Gastroesophageal sphincter (tissue), 4 donors: ENCODE measurements at regions not wholly inside any gene's neighbourhood (a gene's known extent, or its start where the extent isn't known, plus 50 kb on each side); places are given as distances from the start of the nearest gene placed in this dataset.

Experiments used
- ATAC-seq: fragments of 150-250 bp; one replicate; pipeline ENCODE4 v1.9.1; 2016; ENCODE audit warnings: mild to moderate bottlenecking, moderate library complexity
- H3K27ac ChIP-seq, 4 donors: fragments of 200-600 bp; sonication (generic) in 3 of 4; 1 replicate in 3 of 4; 2 replicates in 1 of 4; pipeline ENCODE4 v1.5.1; 2016 to 2019
- H3K27me3 ChIP-seq: fragments of 200-600 bp; sonication (generic); one replicate; pipeline ENCODE4 v1.5.1; 2019
- H3K36me3 ChIP-seq, 2 donors: fragments of 200-600 bp; sonication (generic); one replicate each; pipeline ENCODE4 v1.5.1; 2019; ENCODE audit warnings: control low read depth in 1 of 2
- H3K4me1 ChIP-seq, 3 donors: fragments of 200-600 bp; sonication (generic); 1 replicate in 2 of 3; 2 replicates in 1 of 3; pipeline ENCODE4 v1.5.1; 2016 to 2019; ENCODE audit warnings: control low read depth in 2 of 3
- H3K4me3 ChIP-seq, 2 donors: fragments of 200-600 bp; sonication (generic); one replicate each; pipeline ENCODE4 v1.5.1; 2019; ENCODE audit warnings: mild to moderate bottlenecking in 1 of 2, moderate library complexity in 1 of 2
- H3K9me3 ChIP-seq, 3 donors: fragments of 200-600 bp; sonication (generic); one replicate each; pipeline ENCODE4 v1.5.1; 2017 to 2019; ENCODE audit warnings: control low read depth in 2 of 3
- CTCF ChIP-seq, 4 experiments: fragments of 200-600 bp in 2 of 4; fragments of 450-650 bp in 2 of 4; sonication (generic) in 1 of 4; IDR thresholded peaks; one replicate each; pipeline ENCODE4 v1.5.1; 2017 to 2019; ENCODE audit warnings: antibody characterized with exemption in 4 of 4, mild to moderate bottlenecking in 2 of 4, moderate library complexity in 2 of 4
- EP300 ChIP-seq: sonication (generic); formaldehyde crosslinking; IDR thresholded peaks from one replicate; pipeline ENCODE4 v1.6.1; 2017; ENCODE audit warnings: antibody characterized with exemption, mild to moderate bottlenecking
- POLR2A ChIP-seq, 2 donors: fragments of 450-650 bp; IDR thresholded peaks; one replicate each; pipeline ENCODE4 v1.6.1; 2017; ENCODE audit warnings: antibody characterized with exemption in 2 of 2, mild to moderate bottlenecking in 2 of 2, moderate library complexity in 1 of 2
- POLR2AphosphoS5 ChIP-seq: sonication (generic); formaldehyde crosslinking; IDR thresholded peaks from one replicate; pipeline ENCODE4 v1.6.1; 2017; ENCODE audit warnings: antibody characterized with exemption
- WGBS, 2 donors: methylation state at CpG; one replicate each; pipeline ENCODE4 v1.1.5; 2018; ENCODE audit warnings: low coverage in 1 of 2; 5-methylcytosine and 5-hydroxymethylcytosine counted together

GRCh38 chr4:152206185-152206584 is 329.7 kb downstream of the FBXW7 start:
- Histone ChIP-seq H3K36me3 (no peaks in the 10 kb centered on the region), H3K27ac (no peak overlapping the region), H3K4me1 (no peaks in the 10 kb centered on the region), H3K4me3 (no peak overlapping the region), H3K27me3 (peaks cover 10% of the 10 kb centered on the region), H3K9me3 (no peaks in the 10 kb centered on the region)
- no peak for TF ChIP-seq POLR2A (IDR thresholded peaks at IDR 0.05)
- TF ChIP-seq EP300 = no peak
- TF ChIP-seq POLR2AphosphoS5 = no peak
- no peak for TF ChIP-seq CTCF (IDR thresholded peaks at IDR 0.05)
- 34 to 56% methylated on average over 4 to 5 of the region's 5 CpGs for WGBS, 2 donors
- ATAC-seq = no peak

- H3K27ac ChIP-seq = no peak overlapping the region
- H3K27me3 ChIP-seq = no peaks in the 10 kb centered on the region
- H3K9me3 ChIP-seq = no peaks in the 10 kb centered on the region
- no peak for ATAC-seq
- no peak overlapping the region for H3K4me3 ChIP-seq
- 71 to 72% methylated on average over 2 to 3 of the region's 3 CpGs for WGBS, 2 donors
- H3K36me3 ChIP-seq = no peaks in the 10 kb centered on the region
- peaks cover 0 to 2% (median 0%) of the 10 kb centered on the region in 3 donors for H3K4me1 ChIP-seq
- TF ChIP-seq POLR2AphosphoS5 = no peak
- no peak for TF ChIP-seq CTCF (IDR thresholded peaks at IDR 0.05)
- TF ChIP-seq POLR2A (IDR thresholded peaks at IDR 0.05) = no peak
- no peak for TF ChIP-seq EP300
Observed at GRCh38 chr4:152202415-152202814, 333.5 kb downstream of the FBXW7 start.

- 58 to 68% methylated on average over 4 to 5 of the region's 7 CpGs for WGBS, 2 donors
- Histone ChIP-seq H3K27ac (no peak overlapping the region), H3K9me3 (no peaks in the 10 kb centered on the region), H3K4me3 (no peak overlapping the region), H3K4me1 (peaks cover 0 to 12% (median 0%) of the 10 kb centered on the region in 3 donors), H3K36me3 (no peaks in the 10 kb centered on the region), H3K27me3 (no peaks in the 10 kb centered on the region)
- no peak for ATAC-seq
- TF ChIP-seq POLR2A (IDR thresholded peaks at IDR 0.05) (no peak), POLR2AphosphoS5 (no peak), CTCF (IDR thresholded peaks at IDR 0.05) (no peak), EP300 (no peak)
Observed at GRCh38 chr4:152200511-152201333, 335.2 kb downstream of the FBXW7 start.

- TF ChIP-seq POLR2A (IDR thresholded peaks at IDR 0.05) = no peak
- no peak for TF ChIP-seq POLR2AphosphoS5
- TF ChIP-seq CTCF (IDR thresholded peaks at IDR 0.05) = no peak
- TF ChIP-seq EP300 = no peak
- Histone ChIP-seq H3K27ac (no peak overlapping the region), H3K4me3 (no peak overlapping the region), H3K36me3 (no peaks in the 10 kb centered on the region), H3K9me3 (no peaks in the 10 kb centered on the region), H3K27me3 (no peaks in the 10 kb centered on the region), H3K4me1 (peaks cover 0 to 12% (median 0%) of the 10 kb centered on the region in 3 donors)
- ATAC-seq = no peak
- WGBS, 2 donors = 18 to 57% methylated on average over 5 to 6 of the region's 6 CpGs
Observed at GRCh38 chr4:152197211-152197610, 338.7 kb downstream of the FBXW7 start.

GRCh38 chr4:152195888-152196287 is 340.0 kb downstream of the FBXW7 start:
- peaks cover 0 to 12% (median 0%) of the 10 kb centered on the region in 3 donors for H3K4me1 ChIP-seq
- 50 to 67% methylated on average over 1 of the region's 4 CpGs for WGBS, 2 donors
- no peak for ATAC-seq
- H3K4me3 ChIP-seq = no peak overlapping the region
- no peaks in the 10 kb centered on the region for H3K9me3 ChIP-seq
- TF ChIP-seq POLR2AphosphoS5 (no peak), POLR2A (IDR thresholded peaks at IDR 0.05) (no peak), EP300 (no peak), CTCF (IDR thresholded peaks at IDR 0.05) (no peak)
- H3K27me3 ChIP-seq = no peaks in the 10 kb centered on the region
- no peak overlapping the region for H3K27ac ChIP-seq
- H3K36me3 ChIP-seq = no peaks in the 10 kb centered on the region
